Glutamatergic neuron (in vitro differentiated cells): ENCODE measurements at regions not wholly inside any gene's neighbourhood (a gene's known extent, or its start where the extent isn't known, plus 50 kb on each side); places are given as distances from the start of the nearest gene placed in this dataset.

Experiments used
- DNase-seq: peaks from one replicate; pipeline ENCODE4 v3.0.0; 2022
- H3K27ac Mint-ChIP-seq: one replicate; pipeline ENCODE4 v1.8.0; 2020; ENCODE audit warnings: mild to moderate bottlenecking, mixed read lengths, inconsistent platforms; ENCODE audit not compliant: unreplicated experiment
- H3K27me3 Mint-ChIP-seq: one replicate; pipeline ENCODE4 v1.8.0; 2020; ENCODE audit warnings: mild to moderate bottlenecking, moderate library complexity, mixed read lengths, inconsistent platforms; ENCODE audit not compliant: unreplicated experiment
- H3K36me3 Mint-ChIP-seq: one replicate; pipeline ENCODE4 v1.8.0; 2020; ENCODE audit warnings: mild to moderate bottlenecking, mixed read lengths, inconsistent platforms; ENCODE audit not compliant: unreplicated experiment
- H3K4me1 Mint-ChIP-seq: one replicate; pipeline ENCODE4 v1.8.0; 2020; ENCODE audit warnings: mild to moderate bottlenecking, low read depth, mixed read lengths, inconsistent platforms; ENCODE audit not compliant: unreplicated experiment
- H3K4me3 Mint-ChIP-seq: one replicate; pipeline ENCODE4 v1.8.0; 2020; ENCODE audit warnings: mild to moderate bottlenecking, mixed read lengths, inconsistent platforms; ENCODE audit not compliant: unreplicated experiment
- H3K9me3 Mint-ChIP-seq: one replicate; pipeline ENCODE4 v1.8.0; 2020; ENCODE audit warnings: mild to moderate bottlenecking, moderate library complexity, mixed read lengths, inconsistent platforms; ENCODE audit not compliant: unreplicated experiment
- CTCF ChIP-seq: fragments of 200-600 bp; sonication (generic); IDR thresholded peaks from one replicate; pipeline ENCODE4 v1.5.0; 2021; ENCODE audit not compliant: partially characterized antibody, unreplicated experiment

- DNase-seq, result no peak
- Mint-ChIP-seq H3K4me1 (no peaks in the 10 kb centered on the region), H3K27ac (no peak overlapping the region), H3K4me3 (no peak overlapping the region), H3K36me3 (peaks cover 11% of the 10 kb centered on the region), H3K27me3 (no peaks in the 10 kb centered on the region), H3K9me3 (no peaks in the 10 kb centered on the region)
- TF ChIP-seq CTCF, result no peak
These were observed 279.9 kb upstream of the RGS6 start for GRCh38 chr14:71652368-71652767.

GRCh38 chr14:71654810-71655209 is 277.4 kb upstream of the RGS6 start:
- H3K27ac Mint-ChIP-seq, result no peak overlapping the region
- no peak for TF ChIP-seq CTCF
- H3K4me3 Mint-ChIP-seq, result no peak overlapping the region
- H3K4me1 Mint-ChIP-seq, result peaks cover 3% of the 10 kb centered on the region
- H3K27me3 Mint-ChIP-seq, result no peaks in the 10 kb centered on the region
- no peak for DNase-seq
- no peaks in the 10 kb centered on the region for H3K9me3 Mint-ChIP-seq
- H3K36me3 Mint-ChIP-seq, result peaks cover 11% of the 10 kb centered on the region

GRCh38 chr14:71658261-71658860 is 273.9 kb upstream of the RGS6 start:
- TF ChIP-seq CTCF, result no peak
- Mint-ChIP-seq H3K4me3 (no peak overlapping the region), H3K36me3 (no peaks in the 10 kb centered on the region), H3K27ac (no peak overlapping the region), H3K4me1 (peaks cover 3% of the 10 kb centered on the region), H3K27me3 (no peaks in the 10 kb centered on the region), H3K9me3 (no peaks in the 10 kb centered on the region)
- DNase-seq, result no peak

DNA sequence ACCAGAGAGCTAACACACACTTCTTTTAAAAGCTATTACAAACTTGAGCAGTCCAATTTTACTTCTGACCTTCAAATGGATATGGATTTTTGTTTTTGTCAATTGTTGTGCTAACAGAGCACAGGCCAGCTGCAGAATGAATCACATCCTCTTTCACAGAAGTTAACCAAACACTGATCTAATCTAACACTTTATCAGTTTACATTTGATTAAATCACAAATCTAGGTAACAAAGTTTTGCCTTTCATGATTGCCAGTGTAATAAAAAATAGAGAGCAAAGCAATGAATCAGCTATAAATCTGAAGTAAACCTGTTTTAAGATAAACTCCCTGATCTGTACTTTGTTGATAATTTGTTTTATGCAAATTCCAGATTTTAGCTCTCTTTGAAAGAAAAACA is 273.1 kb upstream of the RGS6 start:
- H3K4me1 Mint-ChIP-seq, result peaks cover 3% of the 10 kb centered on the region
- H3K9me3 Mint-ChIP-seq, result no peaks in the 10 kb centered on the region
- DNase-seq, result no peak
- TF ChIP-seq CTCF, result no peak
- no peak overlapping the region for H3K4me3 Mint-ChIP-seq
- no peaks in the 10 kb centered on the region for H3K36me3 Mint-ChIP-seq
- no peak overlapping the region for H3K27ac Mint-ChIP-seq
- H3K27me3 Mint-ChIP-seq, result no peaks in the 10 kb centered on the region

GRCh38 chr14:71661441-71661840 is 270.8 kb upstream of the RGS6 start:
- no peaks in the 10 kb centered on the region for H3K27me3 Mint-ChIP-seq
- no peak for DNase-seq
- H3K27ac Mint-ChIP-seq, result no peak overlapping the region
- no peaks in the 10 kb centered on the region for H3K36me3 Mint-ChIP-seq
- no peak overlapping the region for H3K4me3 Mint-ChIP-seq
- H3K9me3 Mint-ChIP-seq, result no peaks in the 10 kb centered on the region
- H3K4me1 Mint-ChIP-seq, result peaks cover 3% of the 10 kb centered on the region
- TF ChIP-seq CTCF, result no peak
